Astrocyte (in vitro differentiated cells and primary cell): ENCODE measurements at regions not wholly inside any gene's neighbourhood (a gene's known extent, or its start where the extent isn't known, plus 50 kb on each side); places are given as distances from the start of the nearest gene placed in this dataset.

ENCODE experiments used
- CTCF ChIP-seq: IDR thresholded peaks from 2 replicates; pipeline ENCODE4 v1.5.1; 2011; ENCODE audit warnings: low read depth, mild to moderate bottlenecking, inconsistent platforms, low read length, moderate library complexity; ENCODE audit not compliant: insufficient read depth
- EZH2 ChIP-seq: IDR thresholded peaks from 2 replicates; pipeline ENCODE4 v1.6.1; 2012; ENCODE audit warnings: mild to moderate bottlenecking, low read length, inconsistent platforms; ENCODE audit not compliant: insufficient read depth

- no peak for TF ChIP-seq CTCF
- TF ChIP-seq EZH2: no peak
These were observed 173.6 kb downstream of the RPS24 start for GRCh38 chr10:78207216-78207615.
